Lower lobe of right lung (tissue), 2 donors: ENCODE measurements at regions not wholly inside any gene's neighbourhood (a gene's known extent, or its start where the extent isn't known, plus 50 kb on each side); places are given as distances from the start of the nearest gene placed in this dataset.

Experiments
- ATAC-seq, 2 donors: fragments of 200-7000 bp; cut with Tn5 transposase; one replicate each; pipeline ENCODE4 v1.9.1; 2020 to 2022; ENCODE audit warnings: mild to moderate bottlenecking in 2 of 2, moderate library complexity in 2 of 2
- DNase-seq: peaks from one replicate; pipeline ENCODE4 v3.0.0-alpha.2; 2020
- H3K27ac ChIP-seq: fragments of 200-600 bp; one replicate; pipeline ENCODE4 v1.8.0; 2022
- H3K27me3 ChIP-seq: fragments of 200-600 bp; one replicate; pipeline ENCODE4 v1.8.0; 2022; ENCODE audit warnings: low read depth
- H3K36me3 ChIP-seq: fragments of 200-600 bp; one replicate; pipeline ENCODE4 v1.8.0; 2022; ENCODE audit warnings: mild to moderate bottlenecking
- H3K4me1 ChIP-seq: fragments of 200-600 bp; one replicate; pipeline ENCODE4 v1.8.0; 2022
- H3K4me3 ChIP-seq: fragments of 200-600 bp; one replicate; pipeline ENCODE4 v1.8.0; 2022; ENCODE audit warnings: mild to moderate bottlenecking
- H3K9me3 ChIP-seq: fragments of 200-600 bp; one replicate; pipeline ENCODE4 v1.8.0; 2022
- intact Hi-C: fragments of 100-400 bp; cut with DNase I; formaldehyde crosslinking; loops from one replicate; pipeline ENCODE4 v1.11.0; 2022
- TF ChIP-seq, protein P1 (sequence below): fragments of 200-600 bp; IDR thresholded peaks from one replicate; pipeline ENCODE4 v1.8.0; 2022; ENCODE audit warnings: antibody characterized with exemption, mild to moderate bottlenecking
- donor health status: DM: no; HTN: yes; CAD: no; lungs with severe emphysema.

GRCh38 chr2:21746499-21746898, 622.7 kb downstream of the TDRD15 start:
- Histone ChIP-seq H3K9me3 (no peaks in the 10 kb centered on the region), H3K4me3 (no peak overlapping the region), H3K4me1 (no peaks in the 10 kb centered on the region), H3K27ac (no peak overlapping the region), H3K36me3 (no peaks in the 10 kb centered on the region), H3K27me3 (no peaks in the 10 kb centered on the region)
- TF ChIP-seq, protein P1, sequence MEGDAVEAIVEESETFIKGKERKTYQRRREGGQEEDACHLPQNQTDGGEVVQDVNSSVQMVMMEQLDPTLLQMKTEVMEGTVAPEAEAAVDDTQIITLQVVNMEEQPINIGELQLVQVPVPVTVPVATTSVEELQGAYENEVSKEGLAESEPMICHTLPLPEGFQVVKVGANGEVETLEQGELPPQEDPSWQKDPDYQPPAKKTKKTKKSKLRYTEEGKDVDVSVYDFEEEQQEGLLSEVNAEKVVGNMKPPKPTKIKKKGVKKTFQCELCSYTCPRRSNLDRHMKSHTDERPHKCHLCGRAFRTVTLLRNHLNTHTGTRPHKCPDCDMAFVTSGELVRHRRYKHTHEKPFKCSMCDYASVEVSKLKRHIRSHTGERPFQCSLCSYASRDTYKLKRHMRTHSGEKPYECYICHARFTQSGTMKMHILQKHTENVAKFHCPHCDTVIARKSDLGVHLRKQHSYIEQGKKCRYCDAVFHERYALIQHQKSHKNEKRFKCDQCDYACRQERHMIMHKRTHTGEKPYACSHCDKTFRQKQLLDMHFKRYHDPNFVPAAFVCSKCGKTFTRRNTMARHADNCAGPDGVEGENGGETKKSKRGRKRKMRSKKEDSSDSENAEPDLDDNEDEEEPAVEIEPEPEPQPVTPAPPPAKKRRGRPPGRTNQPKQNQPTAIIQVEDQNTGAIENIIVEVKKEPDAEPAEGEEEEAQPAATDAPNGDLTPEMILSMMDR, result no peak
- ATAC-seq, result no peak
- intact Hi-C loops, result no loop called here
- no peak for DNase-seq

GRCh38 chr2:21748501-21748900, 624.7 kb downstream of the TDRD15 start:
- H3K9me3 ChIP-seq, result no peaks in the 10 kb centered on the region
- no peak for DNase-seq
- H3K27ac ChIP-seq, result no peak overlapping the region
- TF ChIP-seq, protein P1, result no peak
- H3K27me3 ChIP-seq, result no peaks in the 10 kb centered on the region
- H3K4me3 ChIP-seq, result no peak overlapping the region
- H3K36me3 ChIP-seq, result no peaks in the 10 kb centered on the region
- ATAC-seq, result no peak
- intact Hi-C loops, result no loop called here
- no peaks in the 10 kb centered on the region for H3K4me1 ChIP-seq

- no peak overlapping the region for H3K4me3 ChIP-seq
- TF ChIP-seq, protein P1, result peak; percentile 33
- H3K27me3 ChIP-seq, result no peaks in the 10 kb centered on the region
- no peak overlapping the region for H3K27ac ChIP-seq
- ATAC-seq, result no peak
- H3K4me1 ChIP-seq, result no peaks in the 10 kb centered on the region
- no peak for DNase-seq
- no peaks in the 10 kb centered on the region for H3K36me3 ChIP-seq
- no peaks in the 10 kb centered on the region for H3K9me3 ChIP-seq
- intact Hi-C loops, result no loop called here
These were observed 630.5 kb downstream of the TDRD15 start for GRCh38 chr2:21754164-21754788.

GRCh38 chr2:21757805-21758430, 634.1 kb downstream of the TDRD15 start:
- TF ChIP-seq, protein P1, result no peak
- no peaks in the 10 kb centered on the region for H3K4me1 ChIP-seq
- ATAC-seq (no peak), DNase-seq (no peak)
- H3K36me3 ChIP-seq, result no peaks in the 10 kb centered on the region
- intact Hi-C loops, result no loop called here
- no peaks in the 10 kb centered on the region for H3K9me3 ChIP-seq
- H3K4me3 ChIP-seq, result no peak overlapping the region
- no peak overlapping the region for H3K27ac ChIP-seq
- H3K27me3 ChIP-seq, result no peaks in the 10 kb centered on the region

DNA sequence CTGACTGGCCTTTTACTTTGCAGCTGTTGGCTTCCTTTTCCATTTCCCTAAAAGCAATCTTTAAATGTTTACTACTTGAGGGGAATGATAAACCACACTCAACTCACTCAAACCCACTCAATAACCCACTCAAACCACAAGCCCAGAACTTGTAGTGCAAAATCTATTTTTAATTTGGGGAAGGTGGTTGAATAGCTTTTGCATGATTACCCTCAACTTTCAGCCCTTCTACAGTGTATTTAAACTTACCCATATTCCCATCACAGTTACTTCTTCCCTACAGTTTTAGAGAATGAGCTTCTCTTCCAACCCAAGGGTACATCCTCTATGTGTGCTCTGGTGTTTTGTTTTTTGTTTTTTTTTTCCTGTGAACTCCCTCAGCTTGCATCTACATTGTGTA, 636.1 kb downstream of the TDRD15 start:
- TF ChIP-seq, protein P1, result no peak
- no peaks in the 10 kb centered on the region for H3K4me1 ChIP-seq
- no peaks in the 10 kb centered on the region for H3K9me3 ChIP-seq
- no peaks in the 10 kb centered on the region for H3K36me3 ChIP-seq
- peak in 1 of 2 donors; percentile 42 for ATAC-seq
- no peaks in the 10 kb centered on the region for H3K27me3 ChIP-seq
- no peak for DNase-seq
- H3K4me3 ChIP-seq, result no peak overlapping the region
- intact Hi-C loops, result no loop called here
- no peak overlapping the region for H3K27ac ChIP-seq
